ENCODE measurements at regions not wholly inside any gene's neighbourhood (a gene's known extent, or its start where the extent isn't known, plus 50 kb on each side); places are given as distances from the start of the nearest gene placed in this dataset.

DNA sequence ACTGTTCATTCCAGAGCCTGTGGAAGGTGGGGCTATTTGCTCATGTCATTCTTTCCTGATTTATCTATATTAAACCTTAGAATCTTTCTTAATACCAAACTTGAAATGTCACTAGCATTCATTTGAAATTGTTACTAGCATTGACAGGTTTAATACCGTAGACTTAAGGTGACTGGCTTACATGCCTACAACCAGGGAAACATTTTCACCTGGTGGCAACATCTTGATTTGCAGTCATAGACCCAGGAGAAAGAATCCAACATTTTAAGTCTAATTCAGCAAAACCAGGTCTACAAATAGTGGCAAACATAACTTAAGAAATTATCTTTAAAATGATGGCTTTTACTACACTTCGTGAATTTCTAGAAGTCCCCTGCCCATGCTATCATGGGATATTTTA, 353.7 kb downstream of the HTR7 start:
- TF ChIP-seq CTCF (IDR thresholded peaks at IDR 0.05) = no peak
- TF ChIP-seq POLR2A (IDR thresholded peaks at IDR 0.05) = no peak
